ENCODE measurements at regions not wholly inside any gene's neighbourhood (a gene's known extent, or its start where the extent isn't known, plus 50 kb on each side); places are given as distances from the start of the nearest gene placed in this dataset.

DNA sequence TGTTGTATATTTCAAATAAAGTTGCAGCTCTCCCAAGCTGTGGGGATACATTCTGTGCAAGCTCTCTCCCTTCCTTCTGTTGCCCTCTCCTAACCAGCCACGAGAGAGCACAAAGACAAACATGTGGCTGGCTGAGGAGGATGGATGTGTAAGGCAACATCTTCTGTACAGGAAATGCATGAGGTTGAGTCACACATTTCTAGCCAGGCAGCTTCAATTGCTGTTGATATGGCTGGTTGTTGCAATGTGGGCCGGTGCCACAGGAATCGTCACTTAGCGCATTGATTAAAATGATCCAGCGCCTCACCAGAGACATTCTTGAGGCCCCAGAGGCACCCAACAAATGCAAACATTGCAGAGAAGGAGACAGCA is 207.1 kb downstream of the ICE1 start:
- no peak for DNase-seq (ENCODE audit: low read depth)

DNA sequence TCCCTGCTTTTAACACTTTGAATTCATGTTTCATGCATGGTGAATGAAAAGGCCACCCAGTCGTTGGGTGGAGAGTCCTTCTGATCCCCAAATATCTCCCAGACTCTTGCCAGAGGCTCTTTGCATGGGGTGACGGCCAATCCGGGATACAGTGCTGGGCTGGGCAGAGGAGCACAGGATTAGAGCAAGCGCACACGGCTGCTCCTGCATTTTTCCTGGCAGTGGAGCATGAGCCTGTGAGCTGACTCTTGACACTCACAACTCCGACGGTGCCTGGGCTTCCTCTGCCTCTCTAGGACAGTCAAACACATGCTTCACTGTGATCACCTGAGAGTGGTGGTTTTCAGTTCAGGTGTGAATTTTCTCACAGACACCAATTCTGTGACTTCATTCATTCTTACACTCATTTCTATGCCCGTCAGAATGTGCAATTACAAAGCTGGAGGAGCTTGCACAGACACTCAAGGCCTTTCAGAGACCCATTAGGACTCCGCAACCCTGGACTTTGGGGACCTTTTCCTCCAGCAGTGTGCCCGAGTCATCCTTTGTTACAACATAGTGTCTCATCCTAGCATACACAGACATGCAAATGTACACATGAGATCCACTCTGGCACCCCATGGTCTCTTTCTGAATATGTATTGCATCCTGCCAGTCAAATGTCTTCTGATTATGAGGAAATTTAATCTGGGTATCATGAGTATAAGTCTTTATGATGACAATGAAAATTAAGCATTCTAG is 206.6 kb downstream of the ICE1 start:
- no peak for DNase-seq (ENCODE audit: low read depth)

DNA sequence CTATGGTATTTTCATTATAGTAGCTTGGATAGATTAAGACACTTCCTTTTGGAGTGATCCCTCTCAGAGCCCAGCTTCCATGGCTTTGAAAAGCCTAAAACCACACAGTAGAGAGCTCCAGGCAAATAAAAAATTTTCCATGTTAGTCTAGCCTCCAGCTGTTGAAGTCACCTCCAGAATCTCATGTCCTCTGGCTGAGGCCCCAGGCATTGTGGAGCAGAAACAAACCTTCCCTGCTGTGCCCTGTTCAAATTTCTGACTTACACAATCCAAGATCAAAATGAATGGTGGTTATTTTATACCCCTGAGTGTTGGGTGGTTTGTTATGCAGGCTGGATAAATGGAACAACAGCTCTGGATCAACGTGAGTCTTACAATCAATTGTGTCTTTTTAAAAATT is 203.9 kb downstream of the ICE1 start:
- no peak for DNase-seq (ENCODE audit: low read depth)

DNA sequence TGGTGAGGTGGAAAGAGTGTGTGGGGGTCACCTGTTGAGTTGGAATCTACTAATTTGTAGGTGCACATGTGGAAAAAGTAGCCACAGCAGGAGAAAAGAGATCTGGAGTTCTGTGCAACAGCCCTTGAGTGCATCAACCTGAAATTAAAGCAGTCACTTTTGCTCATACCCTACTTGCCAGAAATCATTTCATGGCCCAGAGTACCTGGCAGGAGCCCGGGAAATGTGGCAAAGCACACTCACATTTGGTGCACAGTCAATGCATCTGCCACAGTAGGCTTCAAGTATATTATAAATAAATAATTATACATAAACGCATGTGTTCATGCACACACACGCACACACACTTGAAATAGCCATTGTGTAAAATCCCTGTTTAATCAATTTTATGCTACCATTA is 203.0 kb downstream of the ICE1 start:
- no peak for DNase-seq (ENCODE audit: low read depth)

DNA sequence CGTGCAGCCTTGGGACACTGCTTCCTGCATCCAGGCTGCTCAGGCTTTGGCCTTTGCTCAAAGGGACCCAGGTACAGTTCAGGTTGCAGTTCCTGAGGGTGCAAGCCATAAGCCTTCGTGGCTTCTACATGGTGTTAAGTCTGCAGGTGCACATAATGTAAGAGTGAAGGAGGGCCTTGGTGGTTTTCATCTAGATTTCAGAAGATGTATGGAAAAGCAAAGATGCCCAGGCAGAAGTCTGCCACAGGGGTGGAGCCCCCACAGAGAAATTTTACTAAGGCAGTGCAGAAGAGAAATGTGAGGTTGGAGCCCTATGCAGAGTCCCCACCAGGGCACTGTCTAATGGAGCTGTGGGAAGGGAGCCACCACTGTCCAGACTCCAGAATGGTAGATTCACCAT is 200.9 kb downstream of the ICE1 start:
- no peak for DNase-seq (ENCODE audit: low read depth)

DNA sequence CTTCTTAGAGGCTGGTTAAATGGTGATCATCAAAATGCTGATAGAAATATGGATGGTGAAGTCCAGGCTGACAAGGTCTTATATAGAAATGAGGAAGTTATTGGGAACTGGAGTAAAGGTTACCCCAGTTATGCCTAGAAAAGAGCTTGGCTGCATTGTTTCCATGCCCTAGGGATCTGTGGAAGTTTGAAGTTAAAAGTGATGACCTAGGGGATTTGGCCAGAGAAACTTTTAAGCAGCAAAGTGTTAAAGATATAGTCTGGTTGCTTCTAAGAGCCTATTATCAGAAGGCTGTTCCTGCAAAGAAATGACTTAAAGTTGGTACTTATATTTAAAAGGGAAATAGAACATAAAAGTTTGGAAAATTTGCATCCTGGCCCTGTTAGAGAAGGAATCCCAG is 200.3 kb downstream of the ICE1 start:
- no peak for DNase-seq (ENCODE audit: low read depth)

DNA sequence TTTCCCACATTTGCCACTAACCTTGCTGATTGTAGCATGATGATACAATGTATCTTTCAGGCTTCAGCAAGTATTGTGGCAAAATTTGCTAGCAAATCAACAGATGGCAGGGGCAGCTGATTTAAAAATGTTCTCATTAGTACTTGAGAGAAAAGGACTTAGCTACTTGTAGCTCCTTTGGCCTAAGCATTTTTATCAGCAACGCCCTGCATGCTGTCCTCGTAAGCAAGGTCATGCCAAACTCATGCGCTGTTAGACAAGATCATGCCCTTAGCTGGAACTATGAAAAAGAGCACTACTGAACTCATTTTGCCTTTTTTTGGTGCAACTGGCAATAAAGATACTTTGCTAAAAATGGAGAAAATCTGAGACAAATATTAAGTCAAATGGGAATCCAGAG is 197.1 kb downstream of the ICE1 start:
- no peak for DNase-seq (ENCODE audit: low read depth)

DNA sequence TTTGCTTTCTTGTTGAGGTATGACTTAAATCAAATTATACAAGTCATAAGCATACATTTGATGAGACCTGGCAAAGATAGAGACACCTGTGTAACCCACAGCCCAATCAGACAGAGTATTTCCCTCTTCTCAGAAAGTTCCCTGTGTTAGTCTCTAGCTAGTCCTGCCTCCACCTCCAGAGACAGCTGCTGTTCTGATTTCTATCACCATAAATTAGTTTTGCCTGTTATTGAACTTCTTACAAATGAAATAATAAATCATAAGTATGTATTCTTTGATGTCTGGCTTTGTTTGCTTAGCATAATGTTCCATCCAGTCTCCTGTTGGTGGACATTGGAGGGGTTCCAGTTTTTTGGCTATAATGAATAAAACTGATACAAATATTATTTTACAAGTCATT is 194.5 kb downstream of the ICE1 start:
- DNase-seq (ENCODE audit: low read depth): no peak

DNA sequence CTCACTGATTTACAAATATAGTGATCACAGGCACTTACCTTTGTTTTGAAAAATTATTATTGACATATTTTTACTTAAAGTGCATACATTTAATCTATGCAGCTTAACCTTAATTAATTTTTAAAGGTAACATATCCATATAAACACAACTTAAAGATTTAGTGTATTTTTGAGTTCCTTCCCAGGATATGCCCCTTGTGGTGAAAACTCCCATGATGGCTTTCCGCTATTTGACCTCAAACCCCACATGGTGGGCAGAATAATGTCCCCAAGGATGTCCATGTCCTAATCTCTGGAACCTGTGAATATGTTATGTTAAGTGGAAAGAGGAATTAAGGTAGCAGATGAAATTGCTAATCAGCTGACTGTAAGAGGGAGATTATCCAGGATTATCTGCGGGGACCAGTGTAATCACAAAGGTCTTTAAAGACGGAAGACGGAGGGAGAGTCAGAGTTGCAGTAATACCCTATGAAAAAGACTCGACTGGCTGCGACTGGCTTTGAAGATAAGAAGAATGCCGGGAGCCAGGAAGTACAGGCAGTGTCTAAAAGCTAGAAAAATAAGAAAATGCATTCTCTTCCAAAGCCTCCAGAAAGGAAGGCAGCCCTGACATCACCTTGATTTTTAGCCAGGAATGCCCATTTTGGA is 193.9 kb downstream of the ICE1 start:
- DNase-seq (ENCODE audit: low read depth): no peak

DNA sequence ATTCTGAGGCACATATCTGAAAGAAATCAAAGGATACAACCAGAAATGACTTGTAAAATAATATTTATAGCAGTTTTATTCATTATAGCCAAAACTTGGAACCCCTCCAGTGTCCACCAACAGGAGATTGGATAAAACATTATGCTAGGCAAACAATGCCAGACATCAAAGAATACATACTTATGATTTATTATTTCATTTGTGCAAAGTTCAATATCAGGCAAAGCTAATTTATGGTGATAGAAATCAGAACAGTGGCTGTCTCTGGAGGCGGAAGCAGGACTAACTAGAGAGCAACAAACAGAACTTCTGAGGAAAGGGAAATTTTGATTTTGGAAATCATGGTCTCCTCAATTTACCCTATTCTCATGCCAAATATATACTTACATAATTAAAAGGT is 193.1 kb downstream of the ICE1 start:
- DNase-seq (ENCODE audit: low read depth): no peak

DNA sequence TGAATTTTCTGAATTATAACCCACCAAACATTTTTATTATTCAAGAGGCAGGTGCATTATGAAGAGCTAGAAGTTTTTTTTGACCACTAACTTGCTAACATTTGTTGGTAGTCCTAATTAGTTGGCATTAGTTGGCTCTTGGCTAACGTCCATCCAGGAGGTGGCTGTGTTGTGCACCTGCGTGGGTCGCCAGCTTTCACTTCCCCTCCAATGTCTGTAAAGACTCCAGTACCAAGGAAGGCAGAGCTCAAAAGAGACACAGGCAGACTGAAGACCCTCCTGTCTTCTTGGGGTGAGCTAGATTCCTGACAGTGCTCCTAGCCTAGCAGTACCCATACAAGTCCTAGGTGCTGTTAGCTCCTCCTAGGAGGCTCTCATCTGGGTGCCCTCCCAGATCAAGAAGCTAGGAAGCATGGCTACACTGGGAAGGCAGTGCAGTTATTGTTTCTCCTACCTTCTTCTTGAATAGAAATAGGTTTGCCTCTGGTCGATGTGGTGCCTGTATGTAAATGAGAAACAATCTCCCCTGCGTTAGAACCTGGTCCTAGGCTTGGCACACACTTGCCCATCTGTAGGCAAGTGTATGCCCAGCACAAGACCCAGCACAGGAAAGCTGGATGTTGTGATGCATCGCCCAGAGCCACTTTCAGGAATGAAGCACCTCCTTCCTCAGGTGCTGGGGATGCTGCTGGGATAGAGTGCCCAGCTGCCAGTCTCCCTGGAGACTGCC is 190.9 kb downstream of the ICE1 start:
- DNase-seq (ENCODE audit: low read depth): no peak

DNA sequence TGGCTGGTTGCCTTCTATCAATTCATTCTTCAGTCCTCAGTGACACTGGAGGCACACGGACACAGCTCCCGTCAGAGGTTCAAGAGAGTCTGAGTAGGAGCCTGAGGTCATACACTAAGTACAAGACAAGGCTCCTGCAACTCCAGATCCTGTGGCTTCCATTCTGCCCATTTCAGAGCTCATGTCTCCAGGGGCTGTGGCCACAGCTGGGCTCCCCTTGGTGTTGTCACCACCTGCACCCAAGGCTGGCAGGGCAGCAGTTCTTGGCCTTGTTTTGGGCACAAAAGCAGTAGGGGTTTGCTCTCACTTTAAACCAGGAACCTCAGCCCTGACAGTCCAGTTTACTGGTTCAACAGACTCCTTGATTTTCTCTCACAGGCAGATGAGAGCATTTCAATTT is 189.6 kb downstream of the ICE1 start:
- DNase-seq (ENCODE audit: low read depth): no peak

DNA sequence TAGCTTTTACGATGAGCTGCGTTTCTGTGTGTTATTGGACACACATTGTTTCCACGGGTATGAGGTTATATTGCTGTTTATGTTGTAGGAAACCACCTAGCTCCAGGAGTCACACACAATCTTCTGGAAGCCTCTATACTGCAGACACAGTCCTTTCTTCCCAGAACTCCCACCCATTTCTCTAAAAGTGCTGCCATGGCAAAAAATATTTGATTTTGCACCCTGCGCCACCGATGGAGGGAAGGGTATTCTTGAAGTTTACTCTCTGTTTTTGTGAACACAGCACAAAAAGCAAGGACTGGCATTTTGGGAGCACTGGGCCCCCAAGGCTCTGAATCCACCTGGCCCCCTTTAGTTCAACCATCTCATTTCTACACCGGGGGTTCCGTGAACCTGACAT is 187.5 kb downstream of the ICE1 start:
- no peak for DNase-seq (ENCODE audit: low read depth)

DNA sequence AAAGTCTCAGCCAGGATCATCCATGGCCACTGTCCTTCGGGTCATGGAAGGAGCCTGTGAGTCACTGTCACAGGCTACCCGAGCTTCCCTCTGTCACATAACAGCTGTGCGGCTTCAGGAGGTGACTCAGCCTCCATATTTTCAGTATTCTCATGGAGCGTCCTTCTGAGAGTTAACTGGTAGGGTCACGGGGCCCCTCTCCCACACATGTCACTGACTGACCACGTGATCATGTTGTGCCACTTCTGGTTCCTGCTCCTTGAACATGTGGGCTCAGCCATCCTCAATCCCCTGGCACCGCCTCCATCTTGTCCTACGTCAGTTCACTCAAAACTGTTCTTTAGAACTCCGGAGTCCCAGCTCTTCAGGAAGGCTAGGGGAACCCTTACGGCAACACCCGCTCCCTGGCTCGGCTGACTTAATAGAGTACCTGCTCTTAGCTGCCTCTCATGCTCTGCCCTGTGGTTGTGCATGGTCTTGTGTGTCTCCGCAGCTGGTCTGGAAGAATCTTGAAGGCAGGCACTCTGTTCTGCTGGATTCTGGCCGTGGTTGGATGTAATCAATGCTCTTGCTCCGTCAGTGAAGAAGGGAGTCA is 182.8 kb downstream of the ICE1 start:
- no peak for DNase-seq (ENCODE audit: low read depth)

DNA sequence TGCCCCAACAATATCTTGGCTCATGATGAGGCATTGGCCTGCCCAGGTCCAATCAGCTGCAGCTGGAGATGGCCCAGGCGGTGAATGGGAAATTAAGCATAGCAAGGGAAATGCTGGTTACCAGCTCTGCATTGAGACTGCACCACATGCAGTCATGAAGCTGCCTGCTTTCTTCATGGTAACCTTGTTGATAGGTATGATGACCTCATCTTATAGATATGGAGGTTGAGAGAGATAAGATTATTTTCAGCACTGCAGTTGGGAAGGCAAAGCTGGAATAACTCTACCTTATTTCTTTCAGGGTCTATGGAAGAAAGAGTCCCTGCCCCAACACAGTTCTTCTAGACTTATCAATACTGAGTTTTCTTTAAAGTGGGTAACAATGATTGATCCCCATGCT is 180.1 kb downstream of the ICE1 start:
- DNase-seq (ENCODE audit: low read depth): no peak

DNA sequence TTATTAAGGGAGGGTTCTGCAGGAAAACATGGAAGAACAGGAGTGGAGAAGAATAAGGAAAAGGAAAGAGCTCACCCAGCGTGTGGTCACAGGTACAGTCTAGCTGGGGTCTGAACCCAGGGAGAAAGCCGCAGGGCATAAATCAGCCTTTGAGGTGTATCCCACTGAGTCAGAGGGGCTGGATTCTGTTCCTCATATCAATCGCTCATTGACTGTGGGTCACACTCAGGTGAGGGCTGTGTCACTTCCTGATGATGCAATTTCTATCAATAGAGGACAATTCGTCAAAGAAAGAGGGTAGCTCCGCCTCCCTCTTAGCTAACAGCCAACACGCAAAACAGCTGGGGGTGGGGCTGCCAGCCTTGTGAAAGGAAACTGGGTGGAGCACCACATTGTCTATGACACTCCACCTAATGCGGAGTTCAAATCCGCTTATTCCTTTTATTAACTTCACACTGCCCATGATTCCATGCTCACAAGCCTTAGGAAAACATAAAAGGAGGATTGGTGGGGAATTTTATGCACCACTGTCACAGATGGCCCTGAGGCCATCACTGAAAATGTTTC is 176.2 kb downstream of the ICE1 start:
- DNase-seq (ENCODE audit: low read depth): no peak

DNA sequence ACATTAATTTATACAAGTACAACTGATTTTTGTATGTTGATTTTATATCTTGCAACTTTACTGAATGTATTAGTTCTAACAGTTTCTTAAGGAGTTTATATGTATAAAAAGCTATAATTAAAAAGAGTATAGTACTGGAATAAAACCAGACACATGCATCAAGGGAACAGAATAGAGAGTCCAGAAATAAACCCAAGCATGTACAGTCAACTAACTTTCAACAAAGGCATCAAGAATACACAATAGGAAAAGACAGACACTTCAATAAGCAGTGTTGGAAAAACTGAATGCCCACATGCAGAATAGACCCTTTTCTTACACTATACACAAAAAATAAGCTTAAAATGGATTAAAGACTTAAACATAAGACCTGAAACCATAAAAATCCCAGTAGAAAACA is 170.9 kb downstream of the ICE1 start:
- no peak for DNase-seq (ENCODE audit: low read depth)

DNA sequence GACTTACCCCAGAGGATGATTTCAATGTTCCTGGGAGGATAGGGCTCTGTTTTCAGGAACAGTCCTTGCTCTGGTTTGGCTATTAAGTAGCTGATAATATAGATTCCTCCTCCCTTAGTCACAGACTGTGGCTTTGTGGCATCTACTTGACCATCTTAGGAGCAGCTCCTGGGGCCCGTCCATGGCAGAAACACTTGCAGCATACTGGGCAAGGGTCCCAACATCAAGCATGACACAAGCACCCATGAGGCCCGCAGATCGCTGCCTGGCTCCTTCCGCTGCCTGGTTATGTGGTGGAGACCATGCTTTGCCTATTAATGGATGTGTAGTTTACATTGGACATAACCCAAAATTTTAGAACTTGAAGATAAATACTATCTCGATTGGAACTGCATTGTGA is 170.1 kb downstream of the ICE1 start:
- DNase-seq (ENCODE audit: low read depth): no peak

DNA sequence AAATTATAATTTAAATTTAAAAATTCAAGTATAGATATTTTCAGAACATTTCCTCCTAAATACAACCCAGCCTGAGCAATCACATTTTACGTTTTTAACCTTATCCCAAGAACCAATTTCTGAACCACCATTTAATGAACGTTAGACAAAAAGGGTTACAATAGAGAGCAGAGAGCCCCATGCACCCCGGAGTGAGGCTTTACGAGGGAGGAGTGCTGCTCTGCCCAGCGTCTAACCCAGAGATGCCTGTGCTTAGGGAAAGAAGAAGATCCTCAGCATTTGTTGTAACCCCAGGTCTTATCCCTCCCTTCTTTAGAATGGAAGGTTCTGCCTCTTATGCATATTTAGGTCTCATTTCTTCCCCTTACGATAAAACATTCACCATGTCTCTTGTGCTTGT is 169.1 kb downstream of the ICE1 start:
- DNase-seq (ENCODE audit: low read depth): no peak

DNA sequence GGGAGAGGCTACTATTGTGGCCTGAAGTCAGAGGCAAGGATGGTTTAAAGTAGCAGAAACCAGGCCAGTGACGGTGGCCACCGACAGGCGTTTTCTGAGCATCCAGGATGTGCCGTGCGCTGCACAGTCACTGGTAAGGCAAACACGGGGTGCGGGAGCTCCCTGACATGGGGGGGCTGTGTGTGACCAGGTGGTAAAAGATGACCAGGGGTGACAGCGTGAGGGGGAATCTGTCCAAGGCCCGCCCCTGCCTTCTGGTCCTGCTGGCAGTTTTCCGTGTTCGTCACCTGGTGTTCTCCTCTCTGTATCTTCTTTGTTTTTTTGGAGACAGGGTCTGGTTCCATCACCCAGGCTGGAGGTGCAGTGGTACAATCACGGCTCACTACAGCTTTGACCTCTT is 167.4 kb downstream of the ICE1 start:
- DNase-seq (ENCODE audit: low read depth): no peak

DNA sequence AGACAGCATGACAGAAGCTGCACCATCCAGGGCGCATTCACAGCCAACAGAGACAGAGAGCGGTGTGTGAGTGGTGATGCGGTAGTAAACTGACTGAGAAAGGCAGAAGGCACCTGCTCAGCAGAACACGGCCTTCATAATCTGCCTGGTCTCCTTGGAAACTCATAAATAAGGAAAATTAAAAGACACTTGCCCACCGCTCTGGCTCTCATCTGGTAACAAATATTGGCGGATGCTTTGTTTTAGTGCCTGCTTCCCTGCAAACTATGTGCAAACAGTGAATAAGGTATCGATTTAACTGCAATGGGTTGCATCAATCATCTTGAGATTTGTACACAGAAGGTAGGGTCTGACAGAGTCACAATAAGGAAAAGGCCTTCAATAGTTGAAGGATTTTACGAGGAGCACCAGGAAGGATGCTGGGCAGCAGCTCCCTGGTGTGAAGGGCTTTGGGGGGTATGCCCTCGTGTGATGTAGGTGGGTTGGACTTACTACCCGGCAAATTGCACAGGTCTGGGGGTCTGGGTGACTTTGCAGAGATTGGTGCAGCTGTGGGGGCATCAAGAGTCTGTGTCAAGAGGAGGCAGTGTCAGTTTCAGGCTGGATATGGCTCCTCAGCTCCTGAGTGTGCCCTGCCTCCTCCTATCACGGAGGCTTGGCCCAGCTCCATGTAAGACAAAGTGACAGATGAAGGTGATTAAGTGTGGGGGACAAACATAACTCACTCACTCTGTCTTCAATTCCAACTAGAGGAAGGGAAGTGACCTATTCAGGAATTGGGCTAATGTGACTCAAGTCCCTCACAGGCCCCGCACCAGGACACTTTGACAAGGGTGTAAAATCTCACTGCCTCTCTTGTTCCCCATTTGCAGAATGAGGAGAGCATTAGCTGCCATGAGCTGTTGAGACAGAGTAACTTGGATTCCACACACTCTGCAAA is 166.7 kb downstream of the ICE1 start:
- DNase-seq (ENCODE audit: low read depth): no peak

DNA sequence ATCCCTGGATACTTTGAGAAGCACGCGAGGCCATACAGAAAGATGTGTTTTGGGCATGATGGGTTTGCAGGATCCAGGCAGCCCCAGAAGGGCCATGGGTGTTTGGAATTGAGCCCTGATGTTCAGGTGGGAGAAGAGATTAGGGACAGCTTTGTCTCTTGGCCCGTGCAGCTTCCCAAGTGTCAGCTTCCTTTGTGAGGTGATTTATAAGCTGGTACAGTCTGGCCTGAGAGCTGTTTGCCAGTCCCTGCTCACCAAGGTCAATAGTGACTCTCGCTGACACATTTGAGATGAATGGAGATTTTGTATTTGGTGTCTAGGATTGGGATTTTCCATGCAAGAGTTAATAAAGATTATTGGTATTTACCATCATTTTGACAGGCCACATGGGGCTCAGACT is 165.9 kb downstream of the ICE1 start:
- no peak for DNase-seq (ENCODE audit: low read depth)

Data from iris pigment epithelial cell (primary cell).